Hepatic stellate cell (primary cell): ENCODE measurements at regions not wholly inside any gene's neighbourhood (a gene's known extent, or its start where the extent isn't known, plus 50 kb on each side); places are given as distances from the start of the nearest gene placed in this dataset.

Experiments
- DNase-seq: peaks from one replicate; pipeline ENCODE4 v3.0.0; 2011; ENCODE audit warnings: low spot score

GRCh38 chr6:169946971-169947370, 195.5 kb downstream of the ERMARD start:
- no peak for DNase-seq

DNA sequence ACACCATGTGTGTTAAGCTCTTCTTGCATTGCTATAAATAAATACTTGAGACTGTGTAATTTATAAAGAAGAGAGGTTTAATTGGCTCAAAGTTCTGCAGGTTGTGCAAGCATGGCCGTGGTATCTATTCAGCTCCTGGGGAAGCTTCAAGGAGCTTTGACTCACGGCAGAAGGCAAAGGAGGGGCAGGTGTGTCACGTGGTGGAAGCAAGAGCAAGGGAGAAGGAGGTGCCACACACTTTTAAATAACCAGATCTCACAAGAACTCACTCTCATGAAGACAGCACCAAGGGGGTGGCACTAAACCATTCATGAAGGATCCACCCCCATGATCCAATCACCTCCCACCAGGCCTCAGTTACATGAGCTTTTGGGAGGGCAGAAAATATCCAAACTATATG, 193.7 kb downstream of the ERMARD start:
- DNase-seq = no peak

GRCh38 chr6:169944415-169944814, 193.0 kb downstream of the ERMARD start:
- DNase-seq = no peak

GRCh38 chr6:169944061-169944337, 192.6 kb downstream of the ERMARD start:
- no peak for DNase-seq

- DNase-seq = no peak
Measured at GRCh38 chr6:169943241-169944060, 192.0 kb downstream of the ERMARD start.

DNA sequence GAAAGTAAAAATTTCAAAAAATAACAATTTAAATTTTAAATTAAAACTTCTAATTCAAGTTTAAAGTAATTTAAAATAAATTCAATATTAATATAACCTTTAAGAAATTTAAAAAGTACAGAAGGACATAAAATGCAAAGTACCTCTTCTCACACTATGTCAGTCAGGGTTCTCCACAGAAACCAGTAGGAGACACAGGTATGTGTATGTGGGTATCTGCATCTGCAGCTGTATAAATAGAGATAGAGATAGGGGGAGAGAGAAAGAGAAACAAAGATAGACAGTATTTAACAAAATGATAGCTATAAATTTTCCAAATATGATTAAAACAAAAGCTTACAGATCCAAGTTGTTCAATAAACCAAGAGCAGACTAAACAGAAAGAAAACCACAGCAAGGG, 190.8 kb downstream of the ERMARD start:
- no peak for DNase-seq

GRCh38 chr6:169940481-169941271, 189.3 kb downstream of the ERMARD start:
- DNase-seq = no peak

GRCh38 chr6:169939554-169940164, 188.2 kb downstream of the ERMARD start:
- no peak for DNase-seq

DNA sequence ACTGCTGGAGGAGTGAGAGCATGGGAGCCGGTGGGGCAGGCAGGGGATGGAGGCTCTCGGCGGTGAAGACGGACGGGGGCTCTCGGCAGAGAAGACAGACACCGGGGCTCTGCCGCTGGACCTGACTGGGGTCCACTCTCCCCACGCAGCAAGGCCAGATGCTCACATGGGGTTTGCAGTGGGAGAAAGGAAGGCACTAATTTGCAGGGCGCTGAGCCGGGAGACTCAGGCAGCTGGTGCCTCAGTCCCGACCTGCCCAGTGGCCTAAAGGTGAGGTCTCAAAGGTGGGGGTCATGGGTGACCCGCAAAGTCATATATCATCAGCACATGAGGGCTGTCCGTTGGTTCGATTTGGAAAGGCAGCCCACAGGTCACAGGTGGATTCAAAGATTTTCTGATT, 187.3 kb downstream of the ERMARD start:
- DNase-seq = no peak

DNA sequence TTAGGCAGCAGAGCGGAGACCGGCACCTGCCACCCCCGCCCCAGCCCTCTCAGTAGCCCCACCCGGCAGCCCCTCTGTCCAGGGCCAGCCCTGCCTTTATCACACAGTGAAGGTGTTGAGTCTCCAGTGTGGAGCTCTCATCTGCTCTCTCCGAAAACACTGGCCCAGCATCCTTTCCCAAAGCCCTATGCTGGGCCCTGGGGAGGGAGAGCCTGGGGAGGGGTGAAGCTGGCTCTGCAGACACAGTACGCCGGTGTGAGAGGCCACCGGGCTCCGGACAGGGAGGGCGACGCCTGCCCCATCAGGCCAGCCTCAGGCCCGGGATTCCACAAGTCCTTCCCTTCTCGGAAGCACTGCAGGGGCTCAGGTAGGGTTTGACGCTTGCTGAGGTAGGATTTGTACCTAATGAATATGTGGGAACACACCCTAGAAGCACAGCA, 186.9 kb downstream of the ERMARD start:
- DNase-seq = no peak

GRCh38 chr6:169937389-169938261, 186.2 kb downstream of the ERMARD start:
- no peak for DNase-seq

DNA sequence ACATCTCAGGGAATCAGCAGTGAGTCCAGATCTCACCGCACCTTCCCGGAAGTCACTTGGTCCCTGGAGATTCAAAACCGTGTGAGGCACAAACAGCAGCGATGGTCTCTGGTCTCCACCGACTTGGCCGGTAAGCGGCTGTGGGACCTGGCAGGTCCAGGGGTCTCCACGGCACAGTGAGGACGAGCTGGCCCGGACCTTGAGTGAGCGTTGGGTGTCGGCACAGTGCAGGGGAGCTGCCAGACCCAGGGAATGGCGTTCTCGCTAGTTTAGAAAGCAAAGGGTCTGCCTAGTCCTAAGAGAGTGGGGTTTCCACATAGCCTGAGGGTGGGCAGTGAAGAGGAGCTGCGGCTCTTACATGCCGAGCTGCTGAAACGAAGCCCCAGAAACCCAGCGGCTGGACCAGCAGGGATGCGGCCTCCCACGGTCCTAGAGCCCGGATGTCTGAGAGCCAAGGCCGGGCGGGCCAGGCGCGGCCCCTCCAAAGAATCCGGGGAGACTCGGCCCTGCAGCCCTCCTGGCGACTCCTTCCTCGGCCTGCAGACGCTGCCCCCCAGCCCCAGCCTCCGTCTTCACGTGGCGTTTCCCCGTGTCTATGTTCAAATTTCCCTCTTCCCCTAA, 185.0 kb downstream of the ERMARD start:
- DNase-seq = no peak

- DNase-seq = no peak
Measured at GRCh38 chr6:169935861-169936260, 184.4 kb downstream of the ERMARD start.

GRCh38 chr6:169935348-169935718, 183.9 kb downstream of the ERMARD start:
- no peak for DNase-seq

DNA sequence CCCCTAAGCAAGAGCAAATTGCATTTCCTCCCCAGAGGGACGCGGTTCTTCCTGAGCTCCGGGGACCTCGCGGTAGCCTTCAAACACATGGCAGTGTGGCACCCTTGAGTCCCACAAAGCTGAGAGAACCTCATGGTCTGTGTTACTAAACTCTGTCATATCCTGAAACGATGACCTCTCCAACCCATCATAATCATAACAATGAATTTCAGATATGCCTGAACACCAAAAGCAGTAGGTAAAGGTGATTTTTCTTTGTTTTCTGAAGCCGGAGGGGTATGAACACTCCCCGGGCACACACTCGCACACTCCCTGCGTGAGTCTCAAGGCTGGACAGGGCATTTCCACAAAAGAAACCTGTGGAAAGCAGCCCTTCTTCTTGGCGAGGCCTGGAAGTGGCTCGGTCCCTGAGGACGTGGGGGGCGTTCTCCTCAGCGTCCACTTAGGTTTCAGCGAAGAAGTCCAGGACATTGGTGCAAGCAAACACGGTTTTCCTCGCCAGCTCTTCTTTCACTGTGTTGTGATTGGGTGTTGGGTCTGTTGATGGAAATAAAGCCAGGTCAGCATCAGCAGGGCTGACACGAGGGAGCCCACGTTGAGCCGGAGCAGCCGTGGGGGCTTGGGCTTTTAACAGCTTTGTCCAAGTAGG, 183.4 kb downstream of the ERMARD start:
- no peak for DNase-seq

DNA sequence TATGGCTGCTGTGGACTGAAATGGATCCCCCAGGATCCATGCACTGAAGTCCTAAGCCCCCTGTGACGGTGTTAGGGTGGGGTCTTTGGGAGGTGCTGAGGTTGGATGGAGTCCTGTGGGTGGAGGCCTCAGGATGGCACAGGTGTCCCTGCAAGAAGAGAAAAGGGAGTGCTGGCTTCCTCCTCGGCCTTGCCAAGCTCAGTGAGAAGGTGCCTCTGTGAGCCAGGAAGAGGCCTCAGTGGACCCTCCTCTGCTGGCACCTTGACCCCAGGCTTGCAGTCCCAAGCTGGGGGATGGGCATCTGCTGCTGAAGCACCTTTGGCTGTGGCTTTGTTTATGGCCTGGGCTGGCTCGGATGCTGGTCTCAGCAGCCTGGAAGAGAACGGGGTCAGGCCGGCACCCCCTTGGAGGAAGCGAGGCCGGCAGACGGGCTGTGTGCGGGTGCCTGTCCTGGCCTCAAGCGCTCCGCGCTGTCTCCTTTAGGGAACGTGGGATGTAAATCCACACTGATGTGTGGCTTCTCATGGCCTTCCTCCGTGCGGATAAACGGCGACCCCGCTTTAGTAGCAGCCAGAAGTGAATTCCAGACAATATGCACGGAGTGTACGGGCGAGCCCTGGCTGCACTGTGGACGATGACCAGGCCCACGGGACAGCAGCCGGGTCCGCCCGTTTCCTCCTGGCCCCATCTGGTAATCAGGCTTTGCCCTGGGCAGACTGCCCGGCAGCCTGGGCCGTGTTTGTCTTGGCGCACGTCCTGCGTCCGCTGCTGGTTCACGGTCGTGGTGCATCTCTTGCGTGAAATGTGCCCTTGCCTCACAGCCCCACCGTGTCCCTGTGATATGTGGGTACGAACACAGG, 182.6 kb downstream of the ERMARD start:
- peak; percentile 19 for DNase-seq

GRCh38 chr6:169933251-169933821, 181.9 kb downstream of the ERMARD start:
- DNase-seq = no peak

DNA sequence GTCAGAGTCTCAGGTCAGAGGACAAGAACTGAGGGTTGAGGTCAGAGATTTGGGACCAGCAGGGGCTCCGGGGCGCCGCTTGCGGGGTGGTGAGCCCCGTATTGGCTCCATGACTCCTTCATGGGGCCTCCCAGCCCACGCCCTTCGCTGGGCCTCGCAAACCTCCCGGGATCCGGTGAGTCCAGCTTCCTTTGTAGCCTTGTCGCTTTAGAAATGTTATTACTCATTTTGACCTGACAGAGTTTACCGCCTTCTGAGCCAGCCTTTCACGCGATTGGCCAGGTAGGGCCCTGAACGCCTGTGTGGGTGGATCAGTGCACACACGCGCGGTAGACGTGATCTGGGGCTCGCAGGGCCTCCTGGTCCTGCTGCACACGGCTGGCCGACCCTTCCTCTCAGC, 181.1 kb downstream of the ERMARD start:
- DNase-seq = no peak

GRCh38 chr6:169931261-169931660, 179.8 kb downstream of the ERMARD start:
- DNase-seq = no peak

- DNase-seq = no peak
Measured at GRCh38 chr6:169930799-169931198, 179.4 kb downstream of the ERMARD start.
